GM23338 (cell line): ENCODE measurements at regions not wholly inside any gene's neighbourhood (a gene's known extent, or its start where the extent isn't known, plus 50 kb on each side); places are given as distances from the start of the nearest gene placed in this dataset.

Experiments
- ATAC-seq: fragments of 200-7000 bp; cut with Tn5 transposase; 3 replicates; pipeline ENCODE4 v1.9.1; 2020
- DNase-seq: peaks from one replicate; pipeline ENCODE4 v3.0.0-alpha.2; 2015; ENCODE audit warnings: low spot score
- H2AFZ ChIP-seq: fragments of 200-600 bp; sonication (generic); 2 replicates; pipeline ENCODE4 v1.8.0; 2016; ENCODE audit warnings: antibody characterized with exemption, mild to moderate bottlenecking, moderate library complexity
- H3F3A ChIP-seq: fragments of 200-600 bp; sonication (generic); replicated peaks from 2 replicates; pipeline ENCODE4 v1.8.0; 2017; ENCODE audit warnings: antibody characterized with exemption, mixed run types, low read depth
- H3K27ac ChIP-seq: fragments of 200-600 bp; sonication (generic); 2 replicates; pipeline ENCODE4 v1.6.1; 2016; ENCODE audit warnings: low read depth
- H3K27me3 ChIP-seq: fragments of 200-600 bp; sonication (generic); 2 replicates; pipeline ENCODE4 v1.8.0; 2016; ENCODE audit warnings: mild to moderate bottlenecking, mixed run types, moderate library complexity; ENCODE audit not compliant: insufficient read depth
- H3K36me3 ChIP-seq: fragments of 200-600 bp; sonication (generic); 2 replicates; pipeline ENCODE4 v1.8.0; 2016; ENCODE audit warnings: mild to moderate bottlenecking; ENCODE audit not compliant: insufficient read depth
- H3K4me1 ChIP-seq: fragments of 200-600 bp; sonication (generic); 2 replicates; pipeline ENCODE4 v1.8.0; 2016; ENCODE audit warnings: mild to moderate bottlenecking, moderate library complexity; ENCODE audit not compliant: insufficient read depth
- H3K4me2 ChIP-seq: fragments of 200-600 bp; sonication (generic); 2 replicates; pipeline ENCODE4 v1.7.1; 2017; ENCODE audit warnings: mixed run types
- H3K4me3 ChIP-seq: fragments of 200-600 bp; sonication (generic); 2 replicates; pipeline ENCODE4 v1.6.1; 2016; ENCODE audit warnings: mixed run types
- H3K79me2 ChIP-seq: fragments of 200-600 bp; sonication (generic); replicated peaks from 2 replicates; pipeline ENCODE4 v1.8.0; 2017; ENCODE audit warnings: mild to moderate bottlenecking; ENCODE audit not compliant: insufficient read depth
- H3K9me2 ChIP-seq: fragments of 200-600 bp; sonication (generic); 2 replicates; pipeline ENCODE4 v1.8.0; 2017; ENCODE audit not compliant: insufficient read depth
- H4K20me1 ChIP-seq: fragments of 200-600 bp; sonication (generic); replicated peaks from 2 replicates; pipeline ENCODE4 v1.8.0; 2017; ENCODE audit warnings: mild to moderate bottlenecking; ENCODE audit not compliant: insufficient read depth
- H3K27ac Mint-ChIP-seq: 2 replicates; pipeline ENCODE4 v1.8.0; 2020; ENCODE audit warnings: inconsistent platforms, mild to moderate bottlenecking, moderate library complexity, mixed read lengths
- H3K27me3 Mint-ChIP-seq: 3 replicates; pipeline ENCODE4 v1.8.0; 2022; ENCODE audit warnings: low read depth, mild to moderate bottlenecking, moderate library complexity, mixed read lengths, inconsistent platforms; ENCODE audit not compliant: insufficient read depth, poor library complexity
- H3K36me3 Mint-ChIP-seq: 3 replicates; pipeline ENCODE4 v1.8.0; 2021; ENCODE audit warnings: low read depth, mild to moderate bottlenecking, inconsistent platforms, moderate library complexity, mixed read lengths
- H3K4me1 Mint-ChIP-seq: 3 replicates; pipeline ENCODE4 v1.8.0; 2020; ENCODE audit warnings: mild to moderate bottlenecking, inconsistent platforms, mixed read lengths
- H3K4me3 Mint-ChIP-seq: 3 replicates; pipeline ENCODE4 v1.8.0; 2021; ENCODE audit warnings: moderate library complexity, mild to moderate bottlenecking, inconsistent platforms, mixed read lengths
- H3K9me3 Mint-ChIP-seq: 3 replicates; pipeline ENCODE4 v1.8.0; 2020; ENCODE audit warnings: moderate library complexity, mild to moderate bottlenecking, inconsistent platforms, mixed read lengths
- CREB1 ChIP-seq: fragments of 250-450 bp; sonication (Bioruptor Pico); IDR thresholded peaks from 2 replicates; pipeline ENCODE4 v1.5.0; 2020; ENCODE audit warnings: low read depth, mild to moderate bottlenecking, moderate library complexity
- EZH2 ChIP-seq: fragments of 200-600 bp; sonication (generic); IDR thresholded peaks from one replicate; pipeline ENCODE4 v1.8.0; 2017; ENCODE audit warnings: antibody characterized with exemption, mild to moderate bottlenecking, low read depth; ENCODE audit not compliant: unreplicated experiment
- EZH2phosphoT487 ChIP-seq: fragments of 200-600 bp; sonication (generic); IDR thresholded peaks from one replicate; pipeline ENCODE4 v1.8.1; 2018; ENCODE audit warnings: antibody characterized with exemption; ENCODE audit not compliant: unreplicated experiment
- JUNB ChIP-seq: IDR thresholded peaks from one replicate; pipeline ENCODE4 v1.6.1; 2016; ENCODE audit warnings: antibody characterized with exemption; ENCODE audit not compliant: unreplicated experiment
- NANOG ChIP-seq: IDR thresholded peaks from 2 replicates; pipeline ENCODE4 v1.6.1; 2016; ENCODE audit warnings: antibody characterized with exemption, borderline replicate concordance
- POLR2AphosphoS5 ChIP-seq: IDR thresholded peaks from 2 replicates; pipeline ENCODE4 v1.6.1; 2016; ENCODE audit warnings: antibody characterized with exemption, low read depth
- STAT1 ChIP-seq: IDR thresholded peaks from one replicate; pipeline ENCODE4 v1.6.1; 2016; ENCODE audit warnings: antibody characterized with exemption; ENCODE audit not compliant: unreplicated experiment
- ZNF114 ChIP-seq: fragments of 250-450 bp; sonication (Bioruptor Pico); IDR thresholded peaks from 2 replicates; pipeline ENCODE4 v1.5.0; 2020; ENCODE audit warnings: mild to moderate bottlenecking, moderate library complexity
- ZNF331 ChIP-seq: fragments of 250-450 bp; sonication (Bioruptor Pico); IDR thresholded peaks from 2 replicates; pipeline ENCODE4 v1.5.0; 2020; ENCODE audit warnings: low read depth, mild to moderate bottlenecking, moderate library complexity
- TF ChIP-seq, protein P1 (sequence below): IDR thresholded peaks from one replicate; pipeline ENCODE4 v1.6.1; 2018; ENCODE audit warnings: antibody characterized with exemption; ENCODE audit not compliant: unreplicated experiment
- TF ChIP-seq, protein P2 (sequence below), 2 experiments: fragments of 200-600 bp in 1 of 2; sonication (generic) in 1 of 2; conservative IDR thresholded peaks; 2 replicates each; pipeline versions ENCODE4 v1.5.1 to v1.6.1; 2016 to 2017; ENCODE audit warnings: antibody characterized with exemption in 2 of 2, low read depth in 2 of 2, mild to moderate bottlenecking in 2 of 2, moderate library complexity in 1 of 2
- TF ChIP-seq, protein P3 (sequence below): fragments of 250-450 bp; sonication (Bioruptor Pico); IDR thresholded peaks from 2 replicates; pipeline ENCODE4 v1.5.0; 2020; ENCODE audit warnings: mild to moderate bottlenecking, moderate library complexity
- TF ChIP-seq, protein P4 (sequence below): IDR thresholded peaks from 2 replicates; pipeline ENCODE4 v1.6.1; 2016; ENCODE audit warnings: antibody characterized with exemption

DNA sequence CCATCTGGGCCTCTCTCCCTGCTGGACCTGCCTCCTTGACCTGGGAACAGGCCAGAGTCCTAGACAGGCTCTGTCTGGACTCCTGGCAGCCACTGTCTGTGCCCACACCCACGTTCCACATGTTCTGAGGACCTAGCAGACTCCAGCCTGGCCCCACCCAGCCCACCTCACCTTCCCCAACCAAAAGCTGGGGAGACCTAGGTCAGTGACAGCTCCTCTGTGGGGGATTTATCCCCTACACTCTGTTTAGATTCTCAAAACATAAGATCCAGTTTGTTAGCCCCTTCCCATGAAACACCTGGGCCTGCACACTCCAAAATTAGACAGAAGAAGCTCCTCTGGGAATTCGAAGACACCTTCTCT is 59.8 kb upstream of the ADAMTS2 start:
- Mint-ChIP-seq H3K4me3 (no peak overlapping the region), H3K4me1 (no peaks in the 10 kb centered on the region), H3K9me3 (peaks cover 38% of the 10 kb centered on the region), H3K27ac (no peak overlapping the region), H3K36me3 (peaks cover 13% of the 10 kb centered on the region), H3K27me3 (peaks cover 2% of the 10 kb centered on the region)
- TF ChIP-seq CREB1 (CRISPR knock-in tag) (no peak), EZH2 (no peak), EZH2phosphoT487 (no peak), JUNB (no peak), ZNF331 (CRISPR knock-in tag) (no peak), STAT1 (no peak), ZNF114 (CRISPR knock-in tag) (no peak), NANOG (no peak), POLR2AphosphoS5 (no peak)
- TF ChIP-seq, protein P1, sequence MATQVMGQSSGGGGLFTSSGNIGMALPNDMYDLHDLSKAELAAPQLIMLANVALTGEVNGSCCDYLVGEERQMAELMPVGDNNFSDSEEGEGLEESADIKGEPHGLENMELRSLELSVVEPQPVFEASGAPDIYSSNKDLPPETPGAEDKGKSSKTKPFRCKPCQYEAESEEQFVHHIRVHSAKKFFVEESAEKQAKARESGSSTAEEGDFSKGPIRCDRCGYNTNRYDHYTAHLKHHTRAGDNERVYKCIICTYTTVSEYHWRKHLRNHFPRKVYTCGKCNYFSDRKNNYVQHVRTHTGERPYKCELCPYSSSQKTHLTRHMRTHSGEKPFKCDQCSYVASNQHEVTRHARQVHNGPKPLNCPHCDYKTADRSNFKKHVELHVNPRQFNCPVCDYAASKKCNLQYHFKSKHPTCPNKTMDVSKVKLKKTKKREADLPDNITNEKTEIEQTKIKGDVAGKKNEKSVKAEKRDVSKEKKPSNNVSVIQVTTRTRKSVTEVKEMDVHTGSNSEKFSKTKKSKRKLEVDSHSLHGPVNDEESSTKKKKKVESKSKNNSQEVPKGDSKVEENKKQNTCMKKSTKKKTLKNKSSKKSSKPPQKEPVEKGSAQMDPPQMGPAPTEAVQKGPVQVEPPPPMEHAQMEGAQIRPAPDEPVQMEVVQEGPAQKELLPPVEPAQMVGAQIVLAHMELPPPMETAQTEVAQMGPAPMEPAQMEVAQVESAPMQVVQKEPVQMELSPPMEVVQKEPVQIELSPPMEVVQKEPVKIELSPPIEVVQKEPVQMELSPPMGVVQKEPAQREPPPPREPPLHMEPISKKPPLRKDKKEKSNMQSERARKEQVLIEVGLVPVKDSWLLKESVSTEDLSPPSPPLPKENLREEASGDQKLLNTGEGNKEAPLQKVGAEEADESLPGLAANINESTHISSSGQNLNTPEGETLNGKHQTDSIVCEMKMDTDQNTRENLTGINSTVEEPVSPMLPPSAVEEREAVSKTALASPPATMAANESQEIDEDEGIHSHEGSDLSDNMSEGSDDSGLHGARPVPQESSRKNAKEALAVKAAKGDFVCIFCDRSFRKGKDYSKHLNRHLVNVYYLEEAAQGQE: no peak
- TF ChIP-seq, protein P2, sequence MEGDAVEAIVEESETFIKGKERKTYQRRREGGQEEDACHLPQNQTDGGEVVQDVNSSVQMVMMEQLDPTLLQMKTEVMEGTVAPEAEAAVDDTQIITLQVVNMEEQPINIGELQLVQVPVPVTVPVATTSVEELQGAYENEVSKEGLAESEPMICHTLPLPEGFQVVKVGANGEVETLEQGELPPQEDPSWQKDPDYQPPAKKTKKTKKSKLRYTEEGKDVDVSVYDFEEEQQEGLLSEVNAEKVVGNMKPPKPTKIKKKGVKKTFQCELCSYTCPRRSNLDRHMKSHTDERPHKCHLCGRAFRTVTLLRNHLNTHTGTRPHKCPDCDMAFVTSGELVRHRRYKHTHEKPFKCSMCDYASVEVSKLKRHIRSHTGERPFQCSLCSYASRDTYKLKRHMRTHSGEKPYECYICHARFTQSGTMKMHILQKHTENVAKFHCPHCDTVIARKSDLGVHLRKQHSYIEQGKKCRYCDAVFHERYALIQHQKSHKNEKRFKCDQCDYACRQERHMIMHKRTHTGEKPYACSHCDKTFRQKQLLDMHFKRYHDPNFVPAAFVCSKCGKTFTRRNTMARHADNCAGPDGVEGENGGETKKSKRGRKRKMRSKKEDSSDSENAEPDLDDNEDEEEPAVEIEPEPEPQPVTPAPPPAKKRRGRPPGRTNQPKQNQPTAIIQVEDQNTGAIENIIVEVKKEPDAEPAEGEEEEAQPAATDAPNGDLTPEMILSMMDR (conservative IDR thresholded peaks at IDR 0.05; ENCODE audit: low read depth in 2 of 2): no peak
- TF ChIP-seq, protein P3, sequence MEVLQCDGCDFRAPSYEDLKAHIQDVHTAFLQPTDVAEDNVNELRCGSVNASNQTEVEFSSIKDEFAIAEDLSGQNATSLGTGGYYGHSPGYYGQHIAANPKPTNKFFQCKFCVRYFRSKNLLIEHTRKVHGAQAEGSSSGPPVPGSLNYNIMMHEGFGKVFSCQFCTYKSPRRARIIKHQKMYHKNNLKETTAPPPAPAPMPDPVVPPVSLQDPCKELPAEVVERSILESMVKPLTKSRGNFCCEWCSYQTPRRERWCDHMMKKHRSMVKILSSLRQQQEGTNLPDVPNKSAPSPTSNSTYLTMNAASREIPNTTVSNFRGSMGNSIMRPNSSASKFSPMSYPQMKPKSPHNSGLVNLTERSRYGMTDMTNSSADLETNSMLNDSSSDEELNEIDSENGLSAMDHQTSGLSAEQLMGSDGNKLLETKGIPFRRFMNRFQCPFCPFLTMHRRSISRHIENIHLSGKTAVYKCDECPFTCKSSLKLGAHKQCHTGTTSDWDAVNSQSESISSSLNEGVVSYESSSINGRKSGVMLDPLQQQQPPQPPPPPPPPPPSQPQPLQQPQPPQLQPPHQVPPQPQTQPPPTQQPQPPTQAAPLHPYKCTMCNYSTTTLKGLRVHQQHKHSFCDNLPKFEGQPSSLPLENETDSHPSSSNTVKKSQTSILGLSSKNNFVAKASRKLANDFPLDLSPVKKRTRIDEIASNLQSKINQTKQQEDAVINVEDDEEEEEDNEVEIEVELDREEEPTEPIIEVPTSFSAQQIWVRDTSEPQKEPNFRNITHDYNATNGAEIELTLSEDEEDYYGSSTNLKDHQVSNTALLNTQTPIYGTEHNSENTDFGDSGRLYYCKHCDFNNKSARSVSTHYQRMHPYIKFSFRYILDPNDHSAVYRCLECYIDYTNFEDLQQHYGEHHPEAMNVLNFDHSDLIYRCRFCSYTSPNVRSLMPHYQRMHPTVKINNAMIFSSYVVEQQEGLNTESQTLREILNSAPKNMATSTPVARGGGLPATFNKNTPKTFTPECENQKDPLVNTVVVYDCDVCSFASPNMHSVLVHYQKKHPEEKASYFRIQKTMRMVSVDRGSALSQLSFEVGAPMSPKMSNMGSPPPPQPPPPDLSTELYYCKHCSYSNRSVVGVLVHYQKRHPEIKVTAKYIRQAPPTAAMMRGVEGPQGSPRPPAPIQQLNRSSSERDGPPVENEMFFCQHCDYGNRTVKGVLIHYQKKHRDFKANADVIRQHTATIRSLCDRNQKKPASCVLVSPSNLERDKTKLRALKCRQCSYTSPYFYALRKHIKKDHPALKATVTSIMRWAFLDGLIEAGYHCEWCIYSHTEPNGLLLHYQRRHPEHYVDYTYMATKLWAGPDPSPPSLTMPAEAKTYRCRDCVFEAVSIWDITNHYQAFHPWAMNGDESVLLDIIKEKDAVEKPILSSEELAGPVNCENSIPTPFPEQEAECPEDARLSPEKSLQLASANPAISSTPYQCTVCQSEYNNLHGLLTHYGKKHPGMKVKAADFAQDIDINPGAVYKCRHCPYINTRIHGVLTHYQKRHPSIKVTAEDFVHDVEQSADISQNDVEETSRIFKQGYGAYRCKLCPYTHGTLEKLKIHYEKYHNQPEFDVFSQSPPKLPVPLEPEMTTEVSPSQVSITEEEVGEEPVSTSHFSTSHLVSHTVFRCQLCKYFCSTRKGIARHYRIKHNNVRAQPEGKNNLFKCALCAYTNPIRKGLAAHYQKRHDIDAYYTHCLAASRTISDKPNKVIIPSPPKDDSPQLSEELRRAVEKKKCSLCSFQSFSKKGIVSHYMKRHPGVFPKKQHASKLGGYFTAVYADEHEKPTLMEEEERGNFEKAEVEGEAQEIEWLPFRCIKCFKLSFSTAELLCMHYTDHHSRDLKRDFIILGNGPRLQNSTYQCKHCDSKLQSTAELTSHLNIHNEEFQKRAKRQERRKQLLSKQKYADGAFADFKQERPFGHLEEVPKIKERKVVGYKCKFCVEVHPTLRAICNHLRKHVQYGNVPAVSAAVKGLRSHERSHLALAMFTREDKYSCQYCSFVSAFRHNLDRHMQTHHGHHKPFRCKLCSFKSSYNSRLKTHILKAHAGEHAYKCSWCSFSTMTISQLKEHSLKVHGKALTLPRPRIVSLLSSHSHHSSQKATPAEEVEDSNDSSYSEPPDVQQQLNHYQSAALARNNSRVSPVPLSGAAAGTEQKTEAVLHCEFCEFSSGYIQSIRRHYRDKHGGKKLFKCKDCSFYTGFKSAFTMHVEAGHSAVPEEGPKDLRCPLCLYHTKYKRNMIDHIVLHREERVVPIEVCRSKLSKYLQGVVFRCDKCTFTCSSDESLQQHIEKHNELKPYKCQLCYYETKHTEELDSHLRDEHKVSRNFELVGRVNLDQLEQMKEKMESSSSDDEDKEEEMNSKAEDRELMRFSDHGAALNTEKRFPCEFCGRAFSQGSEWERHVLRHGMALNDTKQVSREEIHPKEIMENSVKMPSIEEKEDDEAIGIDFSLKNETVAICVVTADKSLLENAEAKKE (CRISPR knock-in tag): no peak
- TF ChIP-seq, protein P4, sequence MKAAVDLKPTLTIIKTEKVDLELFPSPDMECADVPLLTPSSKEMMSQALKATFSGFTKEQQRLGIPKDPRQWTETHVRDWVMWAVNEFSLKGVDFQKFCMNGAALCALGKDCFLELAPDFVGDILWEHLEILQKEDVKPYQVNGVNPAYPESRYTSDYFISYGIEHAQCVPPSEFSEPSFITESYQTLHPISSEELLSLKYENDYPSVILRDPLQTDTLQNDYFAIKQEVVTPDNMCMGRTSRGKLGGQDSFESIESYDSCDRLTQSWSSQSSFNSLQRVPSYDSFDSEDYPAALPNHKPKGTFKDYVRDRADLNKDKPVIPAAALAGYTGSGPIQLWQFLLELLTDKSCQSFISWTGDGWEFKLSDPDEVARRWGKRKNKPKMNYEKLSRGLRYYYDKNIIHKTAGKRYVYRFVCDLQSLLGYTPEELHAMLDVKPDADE: no peak
- H4K20me1 ChIP-seq: no peaks in the 10 kb centered on the region
- no peaks in the 10 kb centered on the region for H3K4me1 ChIP-seq
- no peaks in the 10 kb centered on the region for H3K36me3 ChIP-seq
- H3K9me2 ChIP-seq: no peaks in the 10 kb centered on the region
- ATAC-seq (no peak), DNase-seq (no peak)
- no peaks in the 10 kb centered on the region for H3F3A ChIP-seq
- no peaks in the 10 kb centered on the region for H3K79me2 ChIP-seq
- no peak overlapping the region for H3K4me3 ChIP-seq
- no peaks in the 10 kb centered on the region for H3K27me3 ChIP-seq
- no peak overlapping the region for H2AFZ ChIP-seq
- no peak overlapping the region for H3K4me2 ChIP-seq
- no peak overlapping the region for H3K27ac ChIP-seq
